Neural progenitor cell (in vitro differentiated cells): ENCODE measurements at regions not wholly inside any gene's neighbourhood (a gene's known extent, or its start where the extent isn't known, plus 50 kb on each side); places are given as distances from the start of the nearest gene placed in this dataset.
"Not testable (repeated sequence)": the region's sequence is repeated elsewhere in the genome, so short reads cannot be mapped to it uniquely, and the experiment has no call there.

Source experiments
- DNase-seq: peaks from one replicate; pipeline ENCODE4 v3.0.0-alpha.2; 2016; ENCODE audit warnings: low spot score
- H2AFZ ChIP-seq: fragments of 200-600 bp; sonication (generic); replicated peaks from 2 replicates; pipeline ENCODE4 v1.6.1; 2016; ENCODE audit warnings: antibody characterized with exemption
- H3F3A ChIP-seq: fragments of 200-600 bp; sonication (generic); 2 replicates; pipeline ENCODE4 v1.6.1; 2016; ENCODE audit warnings: antibody characterized with exemption, low read depth
- H3K27ac ChIP-seq: fragments of 200-600 bp; sonication (generic); 2 replicates; pipeline ENCODE4 v1.5.1; 2016; ENCODE audit warnings: mild to moderate bottlenecking
- H3K27me3 ChIP-seq: fragments of 200-600 bp; sonication (generic); 2 replicates; pipeline ENCODE4 v1.6.1; 2016; ENCODE audit warnings: mild to moderate bottlenecking, moderate library complexity
- H3K36me3 ChIP-seq: fragments of 200-600 bp; sonication (generic); 2 replicates; pipeline ENCODE4 v1.5.1; 2016
- H3K4me1 ChIP-seq: fragments of 200-600 bp; sonication (generic); 2 replicates; pipeline ENCODE4 v1.6.1; 2016; ENCODE audit warnings: mixed run types
- H3K4me2 ChIP-seq: fragments of 200-600 bp; sonication (generic); 2 replicates; pipeline ENCODE4 v1.6.1; 2016
- H3K4me3 ChIP-seq: fragments of 200-600 bp; sonication (generic); 2 replicates; pipeline ENCODE4 v1.5.1; 2016
- H3K79me2 ChIP-seq: fragments of 200-600 bp; sonication (generic); 2 replicates; pipeline ENCODE4 v1.6.1; 2016; ENCODE audit warnings: low read depth
- H3K9ac ChIP-seq: fragments of 200-600 bp; sonication (generic); 2 replicates; pipeline ENCODE4 v1.6.1; 2016
- H3K9me3 ChIP-seq: fragments of 200-600 bp; sonication (generic); 2 replicates; pipeline ENCODE4 v1.5.1; 2016; ENCODE audit warnings: low read depth
- H4K20me1 ChIP-seq: fragments of 200-600 bp; sonication (generic); 2 replicates; pipeline ENCODE4 v1.6.1; 2016; ENCODE audit warnings: low read depth
- H3K27ac Mint-ChIP-seq: 3 replicates; pipeline ENCODE4 v1.8.0; 2021; ENCODE audit warnings: mixed read lengths
- H3K27me3 Mint-ChIP-seq: 2 replicates; pipeline ENCODE4 v1.8.0; 2022; ENCODE audit warnings: low read depth, mild to moderate bottlenecking, inconsistent platforms, moderate library complexity, mixed read lengths; ENCODE audit not compliant: insufficient read depth
- H3K36me3 Mint-ChIP-seq: 3 replicates; pipeline ENCODE4 v1.8.0; 2021; ENCODE audit warnings: mixed read lengths
- H3K4me1 Mint-ChIP-seq: 3 replicates; pipeline ENCODE4 v1.8.0; 2021; ENCODE audit warnings: mixed read lengths
- H3K4me3 Mint-ChIP-seq: 3 replicates; pipeline ENCODE4 v1.8.0; 2021; ENCODE audit warnings: mild to moderate bottlenecking, moderate library complexity, mixed read lengths
- H3K9me3 Mint-ChIP-seq: 3 replicates; pipeline ENCODE4 v1.8.0; 2020; ENCODE audit warnings: mixed read lengths

DNA sequence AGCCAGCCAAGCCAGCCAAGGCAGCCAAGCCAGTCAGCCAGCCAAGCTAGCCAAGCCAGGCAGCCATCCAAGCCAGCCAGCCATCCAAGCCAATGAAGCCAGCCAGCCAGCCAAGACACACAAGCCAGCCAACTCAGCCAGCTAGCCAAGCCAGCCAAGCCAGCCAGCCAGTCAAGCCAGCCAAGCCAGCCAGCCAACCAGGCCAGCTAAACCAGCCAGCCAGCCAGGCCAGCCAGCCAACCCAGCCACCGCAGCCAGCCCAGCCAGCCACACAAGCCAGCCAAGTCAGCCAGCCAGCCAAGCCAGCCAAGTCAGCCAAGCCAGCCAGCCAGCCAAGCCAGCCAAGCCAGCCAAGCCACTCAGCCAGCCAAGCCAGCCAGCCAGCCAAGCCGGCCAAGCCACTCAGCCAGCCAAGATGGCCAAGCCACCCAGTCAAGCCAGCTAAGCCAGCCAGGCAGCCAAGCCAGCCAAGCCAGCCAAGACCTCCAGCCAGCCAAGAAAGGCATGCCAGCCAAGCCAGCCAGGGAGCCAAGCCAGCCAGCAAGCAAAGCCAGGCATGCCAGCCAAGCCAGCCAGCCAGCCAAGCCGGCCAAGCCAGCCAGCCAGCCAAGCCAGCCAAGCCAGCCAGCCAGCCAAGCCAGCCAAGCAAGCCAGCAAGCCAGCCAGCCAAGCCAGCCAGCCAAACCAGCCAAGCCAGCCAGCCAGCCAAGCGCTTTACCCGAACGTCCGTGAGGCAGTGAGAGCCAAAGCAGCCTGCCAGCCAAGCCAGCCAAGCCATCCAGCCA lies 335.7 kb upstream of the PLGLB2 start:
- not testable (repeated sequence) for H3K9me3 Mint-ChIP-seq, H4K20me1 ChIP-seq, H3K4me3 ChIP-seq, H3K36me3 ChIP-seq, H3K4me2 ChIP-seq, H3K9me3 ChIP-seq, H3K4me1 ChIP-seq, H3K27me3 ChIP-seq, H3F3A ChIP-seq, H3K79me2 ChIP-seq, H3K27me3 Mint-ChIP-seq, H3K4me1 Mint-ChIP-seq, H3K9ac ChIP-seq, H3K27ac Mint-ChIP-seq, H3K27ac ChIP-seq, H3K36me3 Mint-ChIP-seq, H3K4me3 Mint-ChIP-seq, H2AFZ ChIP-seq, DNase-seq

DNA sequence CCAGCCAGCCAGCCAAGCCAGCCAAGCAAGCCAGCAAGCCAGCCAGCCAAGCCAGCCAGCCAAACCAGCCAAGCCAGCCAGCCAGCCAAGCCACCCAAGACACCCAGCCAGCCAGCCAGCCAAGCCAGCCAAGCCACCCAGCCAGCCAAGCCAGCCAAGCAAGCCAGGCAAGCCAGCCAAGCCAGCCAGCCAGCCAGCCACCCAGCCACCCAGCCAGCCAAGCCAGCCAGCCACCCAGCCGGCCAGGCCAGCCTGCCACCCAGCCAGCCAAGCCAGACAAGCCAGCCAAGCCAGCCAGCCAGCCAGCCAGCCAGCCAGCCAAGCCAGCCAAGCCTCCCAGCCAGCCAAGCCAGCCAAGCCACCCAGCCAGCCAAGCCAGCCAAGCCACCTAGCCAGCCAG lies 333.6 kb upstream of the PLGLB2 start:
- not testable (repeated sequence) for H3K4me3 Mint-ChIP-seq, H3K9me3 Mint-ChIP-seq, H3F3A ChIP-seq, H3K27ac Mint-ChIP-seq, H3K79me2 ChIP-seq, H3K36me3 Mint-ChIP-seq, H2AFZ ChIP-seq, H3K27me3 Mint-ChIP-seq, H3K9ac ChIP-seq, H3K9me3 ChIP-seq, H3K4me1 Mint-ChIP-seq, H3K4me3 ChIP-seq, H3K4me2 ChIP-seq, H3K36me3 ChIP-seq, H3K27ac ChIP-seq, DNase-seq, H3K27me3 ChIP-seq, H4K20me1 ChIP-seq, H3K4me1 ChIP-seq

DNA sequence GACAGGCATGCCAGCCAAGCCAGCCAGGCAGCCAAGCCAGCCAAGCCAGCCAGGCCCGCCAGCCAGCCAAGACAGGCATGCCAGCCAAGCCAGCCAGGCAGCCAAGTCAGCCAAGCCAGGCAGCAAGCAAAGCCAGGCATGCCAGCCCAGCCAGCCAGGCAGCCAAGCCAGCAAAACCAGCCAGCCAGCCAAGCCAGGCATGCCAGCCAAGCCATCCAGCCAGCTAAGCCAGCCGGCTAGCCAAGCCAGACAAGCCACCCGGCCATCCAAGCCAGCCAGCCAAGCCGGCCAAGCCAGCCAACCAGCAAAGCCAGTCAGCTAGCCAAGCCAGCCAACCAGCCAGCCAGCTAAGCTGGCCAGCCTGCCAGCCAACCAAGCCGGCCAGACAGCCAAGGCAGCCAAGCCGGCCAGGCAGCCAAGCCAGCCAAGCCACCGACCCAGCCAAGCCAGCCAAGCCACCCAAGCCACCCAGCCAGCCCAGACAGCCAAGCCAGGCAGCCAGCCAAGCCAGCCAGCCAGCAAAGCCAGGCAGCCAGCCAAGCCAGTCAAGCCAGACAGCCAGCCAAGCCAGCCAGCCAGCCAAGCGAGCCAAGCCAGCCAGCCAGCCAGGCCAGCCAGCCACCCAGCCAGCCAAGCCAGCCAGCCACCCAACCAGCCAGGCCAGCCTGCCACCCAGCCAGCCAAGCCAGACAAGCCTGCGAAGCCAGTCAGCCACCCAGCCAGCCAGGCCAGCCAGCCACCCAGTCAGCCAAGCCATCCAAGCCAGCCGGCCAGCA lies 332.9 kb upstream of the PLGLB2 start:
- H4K20me1 ChIP-seq, H3K36me3 Mint-ChIP-seq, H3K9ac ChIP-seq, DNase-seq, H3K4me3 Mint-ChIP-seq, H3K4me3 ChIP-seq, H3K9me3 Mint-ChIP-seq, H3K79me2 ChIP-seq, H3K27me3 ChIP-seq, H3K4me1 ChIP-seq, H3K4me2 ChIP-seq, H3K36me3 ChIP-seq, H3K4me1 Mint-ChIP-seq, H3K27me3 Mint-ChIP-seq, H3K27ac Mint-ChIP-seq, H3K27ac ChIP-seq, H2AFZ ChIP-seq, H3F3A ChIP-seq, H3K9me3 ChIP-seq: not testable (repeated sequence)

DNA sequence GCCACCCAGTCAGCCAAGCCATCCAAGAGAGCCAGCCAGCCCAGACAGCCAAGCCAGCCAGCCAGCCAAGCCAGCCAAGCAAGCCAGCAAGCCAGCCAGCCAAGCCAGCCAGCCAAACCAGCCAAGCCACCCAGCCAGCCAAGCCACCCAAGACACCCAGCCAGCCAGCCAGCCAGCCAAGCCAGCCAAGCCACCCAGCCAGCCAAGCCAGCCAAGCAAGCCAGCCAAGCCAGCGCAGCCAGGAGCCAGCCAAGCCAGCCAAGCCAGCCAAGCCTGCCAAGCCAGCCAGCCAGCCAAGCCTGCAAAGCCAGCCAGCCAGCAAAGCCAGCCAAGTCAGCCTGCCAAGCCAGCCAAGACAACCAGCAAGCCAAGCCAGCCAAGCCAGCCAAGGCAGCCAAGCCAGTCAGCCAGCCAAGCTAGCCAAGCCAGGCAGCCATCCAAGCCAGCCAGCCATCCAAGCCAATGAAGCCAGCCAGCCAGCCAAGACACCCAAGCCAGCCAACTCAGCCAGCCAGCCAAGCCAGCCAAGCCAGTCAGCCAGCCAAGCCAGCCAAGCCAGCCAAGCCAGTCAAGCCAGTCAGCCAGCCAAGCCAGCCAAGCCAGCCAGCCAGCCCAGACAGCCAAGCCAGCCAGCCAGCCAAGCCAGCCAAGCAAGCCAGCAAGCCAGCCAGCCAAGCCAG lies 332.2 kb upstream of the PLGLB2 start:
- H3K27ac ChIP-seq, H3K9me3 ChIP-seq, DNase-seq, H2AFZ ChIP-seq, H3F3A ChIP-seq, H3K9me3 Mint-ChIP-seq, H3K36me3 ChIP-seq, H3K4me3 ChIP-seq, H3K36me3 Mint-ChIP-seq, H3K9ac ChIP-seq, H3K4me2 ChIP-seq, H3K79me2 ChIP-seq, H3K4me3 Mint-ChIP-seq, H3K4me1 Mint-ChIP-seq, H4K20me1 ChIP-seq, H3K27ac Mint-ChIP-seq, H3K27me3 Mint-ChIP-seq, H3K4me1 ChIP-seq, H3K27me3 ChIP-seq: not testable (repeated sequence)

DNA sequence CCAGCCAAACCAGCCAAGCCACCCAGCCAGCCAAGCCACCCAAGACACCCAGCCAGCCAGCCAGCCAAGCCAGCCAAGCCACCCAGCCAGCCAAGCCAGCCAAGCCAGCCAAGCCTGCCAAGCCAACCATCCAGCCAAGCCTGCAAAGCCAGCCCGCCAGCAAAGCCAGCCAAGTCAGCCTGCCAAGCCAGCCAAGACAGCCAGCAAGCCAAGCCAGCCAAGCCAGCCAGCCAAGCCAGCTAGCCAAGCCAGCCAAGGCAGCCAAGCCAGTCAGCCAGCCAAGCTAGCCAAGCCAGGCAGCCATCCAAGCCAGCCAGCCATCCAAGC lies 331.7 kb upstream of the PLGLB2 start:
- not testable (repeated sequence) for H2AFZ ChIP-seq, H3K4me2 ChIP-seq, H3K4me3 ChIP-seq, H3K36me3 ChIP-seq, H3F3A ChIP-seq, H4K20me1 ChIP-seq, H3K4me1 Mint-ChIP-seq, H3K9ac ChIP-seq, H3K36me3 Mint-ChIP-seq, H3K4me3 Mint-ChIP-seq, H3K27ac Mint-ChIP-seq, H3K9me3 ChIP-seq, H3K27me3 ChIP-seq, H3K27me3 Mint-ChIP-seq, H3K4me1 ChIP-seq, H3K9me3 Mint-ChIP-seq, DNase-seq, H3K27ac ChIP-seq, H3K79me2 ChIP-seq

DNA sequence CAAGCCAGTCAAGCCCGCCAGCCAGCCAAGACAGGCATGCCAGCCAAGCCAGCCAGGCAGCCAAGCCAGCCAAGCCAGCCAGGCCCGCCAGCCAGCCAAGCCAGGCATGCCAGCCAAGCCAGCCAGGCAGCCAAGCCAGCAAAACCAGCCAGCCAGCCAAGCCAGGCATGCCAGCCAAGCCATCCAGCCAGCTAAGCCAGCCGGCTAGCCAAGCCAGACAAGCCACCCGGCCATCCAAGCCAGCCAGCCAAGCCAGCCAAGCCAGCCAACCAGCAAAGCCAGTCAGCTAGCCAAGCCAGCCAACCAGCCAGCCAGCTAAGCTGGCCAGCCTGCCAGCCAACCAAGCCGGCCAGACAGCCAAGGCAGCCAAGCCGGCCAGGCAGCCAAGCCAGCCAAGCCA lies 330.7 kb upstream of the PLGLB2 start:
- not testable (repeated sequence) for H3F3A ChIP-seq, H3K4me3 ChIP-seq, H3K79me2 ChIP-seq, H3K9ac ChIP-seq, H3K4me1 ChIP-seq, H3K27ac Mint-ChIP-seq, H3K4me1 Mint-ChIP-seq, H3K27me3 Mint-ChIP-seq, H3K36me3 ChIP-seq, H4K20me1 ChIP-seq, H3K27me3 ChIP-seq, DNase-seq, H3K4me2 ChIP-seq, H3K9me3 ChIP-seq, H3K4me3 Mint-ChIP-seq, H3K36me3 Mint-ChIP-seq, H2AFZ ChIP-seq, H3K9me3 Mint-ChIP-seq, H3K27ac ChIP-seq

DNA sequence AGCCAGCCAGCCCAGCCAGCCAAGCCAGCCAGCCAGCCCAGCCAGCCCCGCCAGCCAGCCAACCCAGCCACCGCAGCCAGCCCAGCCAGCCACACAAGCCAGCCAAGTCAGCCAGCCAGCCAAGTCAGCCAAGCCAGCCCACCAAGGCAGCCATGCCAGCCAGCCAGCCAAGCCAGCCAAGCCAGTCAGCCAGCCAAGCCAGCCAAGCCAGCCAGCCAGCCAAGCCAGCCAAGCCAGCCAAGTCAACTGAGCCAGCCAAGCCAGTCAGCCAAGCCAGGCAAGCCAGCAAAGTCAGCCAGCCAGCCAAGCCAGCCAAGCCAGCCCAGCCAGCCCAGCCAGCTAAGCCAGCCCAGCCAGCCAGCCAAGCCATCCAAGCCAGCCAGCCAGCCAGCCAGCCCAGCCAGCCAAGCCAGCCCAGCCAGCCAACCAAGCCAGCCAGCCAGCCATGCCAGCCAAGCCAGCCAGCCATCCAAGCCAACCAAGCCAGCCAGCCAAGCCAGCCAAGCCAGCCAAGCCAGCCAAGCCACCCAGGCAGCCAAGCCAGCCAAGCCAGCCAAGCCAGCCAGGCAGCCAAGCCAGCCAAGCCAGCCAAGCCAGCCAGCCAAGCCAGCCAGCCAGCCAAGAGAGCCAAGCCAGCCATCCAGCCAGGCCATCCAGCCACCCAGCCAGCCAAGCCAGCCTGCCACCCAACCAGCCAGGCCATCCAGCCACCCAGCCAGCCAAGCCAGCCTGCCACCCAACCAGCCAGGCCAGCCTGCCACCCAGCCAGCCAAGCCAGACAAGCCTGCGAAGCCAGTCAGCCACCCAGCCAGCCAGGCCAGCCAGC lies 329.9 kb upstream of the PLGLB2 start:
- not testable (repeated sequence) for H3K27me3 ChIP-seq, H3K36me3 Mint-ChIP-seq, H4K20me1 ChIP-seq, H3F3A ChIP-seq, H3K9ac ChIP-seq, H3K27ac Mint-ChIP-seq, H2AFZ ChIP-seq, DNase-seq, H3K79me2 ChIP-seq, H3K9me3 Mint-ChIP-seq, H3K4me1 ChIP-seq, H3K4me1 Mint-ChIP-seq, H3K9me3 ChIP-seq, H3K27ac ChIP-seq, H3K4me3 Mint-ChIP-seq, H3K27me3 Mint-ChIP-seq, H3K36me3 ChIP-seq, H3K4me2 ChIP-seq, H3K4me3 ChIP-seq
